Uterus (tissue), 3 donors: ENCODE measurements at regions not wholly inside any gene's neighbourhood (a gene's known extent, or its start where the extent isn't known, plus 50 kb on each side); places are given as distances from the start of the nearest gene placed in this dataset.

Source experiments
- DNase-seq, 2 donors: peaks; one replicate each; pipeline ENCODE4 v3.0.0-alpha.2; 2019 to 2020
- H3K27ac ChIP-seq, 2 donors: fragments of 200-600 bp; sonication (generic); 1 replicate in 1 of 2; 2 replicates in 1 of 2; pipeline ENCODE4 v1.5.1; 2016 to 2018
- H3K27me3 ChIP-seq, 2 donors: fragments of 200-600 bp; sonication (generic); one replicate each; pipeline ENCODE4 v1.5.1; 2018 to 2019; ENCODE audit warnings: control low read depth in 1 of 2
- H3K36me3 ChIP-seq, 2 donors: fragments of 200-600 bp; sonication (generic); one replicate each; pipeline ENCODE4 v1.5.1; 2019; ENCODE audit warnings: control low read depth in 1 of 2
- H3K4me1 ChIP-seq, 2 donors: fragments of 200-600 bp; sonication (generic); one replicate each; pipeline ENCODE4 v1.5.1; 2018 to 2019; ENCODE audit warnings: control low read depth in 1 of 2
- H3K4me3 ChIP-seq, 2 donors: fragments of 200-600 bp; sonication (generic); 1 replicate in 1 of 2; 2 replicates in 1 of 2; pipeline ENCODE4 v1.5.1; 2018 to 2019; ENCODE audit warnings: mild to moderate bottlenecking in 1 of 2
- H3K9me3 ChIP-seq, 2 donors: fragments of 200-600 bp; sonication (generic); one replicate each; pipeline ENCODE4 v1.5.1; 2019; ENCODE audit warnings: control low read depth in 1 of 2
- CTCF ChIP-seq, 4 experiments: fragments of 200-600 bp in 2 of 4; fragments of 450-650 bp in 2 of 4; sonication (generic) in 2 of 4; IDR thresholded peaks; one replicate each; pipeline ENCODE4 v1.5.1; 2016 to 2019; ENCODE audit warnings: antibody characterized with exemption in 4 of 4, mild to moderate bottlenecking in 2 of 4, moderate library complexity in 1 of 4
- POLR2A ChIP-seq, 2 donors: fragments of 450-650 bp; IDR thresholded peaks; one replicate each; pipeline ENCODE4 v1.6.1; 2016; ENCODE audit warnings: antibody characterized with exemption in 2 of 2, mild to moderate bottlenecking in 1 of 2, moderate library complexity in 1 of 2
- intact Hi-C: fragments of 100-400 bp; cut with DNase I; formaldehyde crosslinking; loops from one replicate; pipeline ENCODE4 v1.15.1; 2023; ENCODE audit warnings: low total_unique reads
- donor health status: DM: yes; HTN: yes; CAD: no.

- no peak for TF ChIP-seq POLR2A (IDR thresholded peaks at IDR 0.05)
- no peak for TF ChIP-seq CTCF (IDR thresholded peaks at IDR 0.05)
- H3K4me3 ChIP-seq = no peak overlapping the region
- H3K27ac ChIP-seq = no peak overlapping the region
- DNase-seq = no peak
- H3K9me3 ChIP-seq = no peaks in the 10 kb centered on the region
- no peaks in the 10 kb centered on the region for H3K36me3 ChIP-seq
- no peaks in the 10 kb centered on the region for H3K27me3 ChIP-seq
- intact Hi-C loops = no loop called here
- H3K4me1 ChIP-seq = no peaks in the 10 kb centered on the region
These were observed 941.4 kb upstream of the CTNND2 start for GRCh38 chr5:12845549-12846159.

- TF ChIP-seq CTCF (IDR thresholded peaks at IDR 0.05) = no peak
- no peak for TF ChIP-seq POLR2A (IDR thresholded peaks at IDR 0.05)
- Histone ChIP-seq H3K4me1 (no peaks in the 10 kb centered on the region), H3K36me3 (no peaks in the 10 kb centered on the region), H3K4me3 (no peak overlapping the region), H3K27me3 (no peaks in the 10 kb centered on the region), H3K9me3 (no peaks in the 10 kb centered on the region), H3K27ac (no peak overlapping the region)
- intact Hi-C loops = no loop called here
- no peak for DNase-seq
These were observed 936.7 kb upstream of the CTNND2 start for GRCh38 chr5:12840972-12841371.

- intact Hi-C loops = no loop called here
- Histone ChIP-seq H3K4me1 (no peaks in the 10 kb centered on the region), H3K27me3 (no peaks in the 10 kb centered on the region), H3K27ac (no peak overlapping the region), H3K36me3 (no peaks in the 10 kb centered on the region), H3K9me3 (no peaks in the 10 kb centered on the region), H3K4me3 (no peak overlapping the region)
- TF ChIP-seq POLR2A (IDR thresholded peaks at IDR 0.05) = no peak
- TF ChIP-seq CTCF (IDR thresholded peaks at IDR 0.05) = no peak
- DNase-seq = no peak
These were observed 933.3 kb upstream of the CTNND2 start for GRCh38 chr5:12837592-12837991.

GRCh38 chr5:12825163-12825562 is 920.9 kb upstream of the CTNND2 start:
- no peaks in the 10 kb centered on the region for H3K27me3 ChIP-seq
- H3K4me1 ChIP-seq = no peaks in the 10 kb centered on the region
- DNase-seq = no peak
- no peaks in the 10 kb centered on the region for H3K9me3 ChIP-seq
- H3K27ac ChIP-seq = no peak overlapping the region
- H3K36me3 ChIP-seq = no peaks in the 10 kb centered on the region
- intact Hi-C loops = no loop called here
- no peak for TF ChIP-seq CTCF (IDR thresholded peaks at IDR 0.05)
- TF ChIP-seq POLR2A (IDR thresholded peaks at IDR 0.05) = no peak
- no peak overlapping the region for H3K4me3 ChIP-seq

- Histone ChIP-seq H3K4me1 (no peaks in the 10 kb centered on the region), H3K36me3 (no peaks in the 10 kb centered on the region), H3K27ac (no peak overlapping the region), H3K9me3 (no peaks in the 10 kb centered on the region), H3K27me3 (no peaks in the 10 kb centered on the region), H3K4me3 (no peak overlapping the region)
- intact Hi-C loops = no loop called here
- TF ChIP-seq CTCF (IDR thresholded peaks at IDR 0.05) = no peak
- TF ChIP-seq POLR2A (IDR thresholded peaks at IDR 0.05) = no peak
- DNase-seq = no peak
These were observed 901.0 kb upstream of the CTNND2 start for GRCh38 chr5:12805165-12805698.
